ENCODE measurements at regions not wholly inside any gene's neighbourhood (a gene's known extent, or its start where the extent isn't known, plus 50 kb on each side); places are given as distances from the start of the nearest gene placed in this dataset.

DNA sequence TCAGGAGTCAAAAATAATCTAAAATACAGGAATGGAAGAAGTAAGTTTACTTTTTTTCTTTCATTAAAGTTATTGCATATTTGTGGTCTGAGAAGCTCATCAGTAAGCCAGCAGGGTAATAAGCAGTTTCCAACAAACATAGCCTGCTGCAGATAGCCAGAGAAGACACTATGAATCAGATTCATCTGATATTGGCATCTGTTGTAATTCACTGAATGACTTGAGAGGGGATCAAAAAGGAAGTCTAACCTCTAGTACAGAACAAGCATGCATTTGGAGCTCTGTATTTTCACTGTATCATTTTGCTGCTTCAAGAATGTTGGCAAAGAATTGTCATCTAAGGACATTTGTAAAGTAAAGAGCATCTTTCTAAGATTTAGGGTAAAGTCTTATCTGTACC lies 53.8 kb upstream of the UFL1 start:
- ATAC-seq (no peak), DNase-seq (no peak)
- POLR2A ChIA-PET: no interaction called here
- H3K4me3 Mint-ChIP-seq: no peak overlapping the region
- H3K27ac Mint-ChIP-seq: no peak overlapping the region
- peaks cover 0 to 8% (median 3%) of the 10 kb centered on the region in 9 donors for H3K9me3 Mint-ChIP-seq
- H3K4me1 Mint-ChIP-seq: peaks cover 0 to 19% (median 13%) of the 10 kb centered on the region in 4 donors
- no peaks in the 10 kb centered on the region for H3K27me3 Mint-ChIP-seq
- no peaks in the 10 kb centered on the region for H3K36me3 Mint-ChIP-seq

DNA sequence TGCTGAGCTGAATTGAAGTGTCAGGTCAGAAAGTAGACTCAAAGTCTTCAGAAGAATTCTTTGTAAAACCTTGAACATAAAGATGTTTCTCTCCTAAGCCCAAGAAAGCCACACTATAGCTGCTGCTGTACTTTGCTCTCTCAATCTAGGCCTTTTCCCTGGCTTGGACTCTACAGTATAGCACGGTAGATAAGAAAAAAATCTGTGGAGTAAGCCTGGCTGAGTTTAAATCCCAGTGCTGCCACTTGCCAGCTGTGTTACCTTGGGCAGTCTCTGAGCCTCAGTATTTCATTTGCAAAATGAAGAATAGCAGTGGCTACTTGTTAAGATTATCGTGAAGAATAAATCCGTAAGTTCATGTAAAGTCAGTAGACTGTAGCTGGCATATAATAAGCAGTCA lies 53.3 kb upstream of the UFL1 start:
- ATAC-seq: no peak
- Mint-ChIP-seq H3K27me3 (no peaks in the 10 kb centered on the region), H3K4me3 (no peak overlapping the region), H3K36me3 (no peaks in the 10 kb centered on the region), H3K9me3 (peaks cover 0 to 12% (median 4%) of the 10 kb centered on the region in 9 donors), H3K27ac (peak overlapping the region in 1 of 10 donors; percentile 2), H3K4me1 (peaks cover 0 to 19% (median 13%) of the 10 kb centered on the region in 4 donors)
- POLR2A ChIA-PET: no interaction called here
- DNase-seq: no peak

DNA sequence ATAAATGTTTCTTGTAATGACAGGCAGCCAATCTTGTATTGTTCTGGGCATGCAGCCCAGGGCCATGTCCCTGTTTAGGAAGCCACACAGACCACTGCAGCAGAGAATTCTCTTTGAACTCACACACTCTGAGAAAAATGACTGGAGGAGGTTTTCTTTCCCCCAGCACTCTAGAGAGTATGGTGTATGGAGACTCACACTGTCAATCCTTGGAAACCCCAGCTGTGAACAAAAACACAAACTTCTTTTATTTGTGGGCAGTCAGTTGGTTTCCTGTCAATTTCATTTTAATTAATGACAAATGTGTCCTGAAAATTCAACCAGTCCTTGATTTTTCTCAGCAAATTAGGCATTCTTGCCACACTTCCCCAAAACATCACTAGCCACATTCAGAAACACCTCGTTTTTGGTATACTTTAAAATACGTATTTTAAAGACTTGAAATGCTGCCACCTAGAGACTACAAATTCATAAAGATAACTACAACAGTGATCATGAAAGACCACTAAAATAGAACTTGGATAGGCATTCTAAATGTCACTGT lies 52.9 kb upstream of the UFL1 start:
- no peaks in the 10 kb centered on the region for H3K27me3 Mint-ChIP-seq
- peak overlapping the region in 1 of 10 donors; percentile 2 for H3K27ac Mint-ChIP-seq
- ATAC-seq: no peak
- peak overlapping the region in 2 of 10 donors; percentile 4 to 18 for H3K4me3 Mint-ChIP-seq
- peak in 2 of 10 donors; percentile 4 to 12 for DNase-seq
- peaks cover 0 to 19% (median 13%) of the 10 kb centered on the region in 4 donors for H3K4me1 Mint-ChIP-seq
- peaks cover 0 to 2% (median 0%) of the 10 kb centered on the region in 3 donors for H3K36me3 Mint-ChIP-seq
- peaks cover 0 to 16% (median 5%) of the 10 kb centered on the region in 9 donors for H3K9me3 Mint-ChIP-seq
- POLR2A ChIA-PET: no interaction called here

DNA sequence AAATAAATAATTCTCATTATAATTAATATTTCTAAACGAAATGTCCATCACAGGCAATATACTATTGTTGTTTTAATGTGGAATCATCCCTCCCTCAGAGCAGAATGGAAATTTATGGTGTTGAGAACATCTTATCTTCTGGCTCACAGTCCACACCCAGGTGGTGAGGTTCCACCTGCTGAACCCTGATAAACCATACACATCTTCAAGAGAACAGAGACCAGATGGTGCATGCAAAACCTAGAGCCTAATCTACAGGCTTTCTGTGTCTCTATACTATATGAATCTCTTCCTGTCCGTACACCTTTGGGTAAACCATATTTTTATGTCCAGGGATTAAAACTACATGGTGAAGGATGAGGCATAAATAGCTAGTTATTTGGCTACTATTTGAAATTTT lies 52.3 kb upstream of the UFL1 start:
- peaks cover 0 to 19% (median 13%) of the 10 kb centered on the region in 4 donors for H3K4me1 Mint-ChIP-seq
- peaks cover 0 to 2% (median 0%) of the 10 kb centered on the region in 3 donors for H3K36me3 Mint-ChIP-seq
- DNase-seq (no peak), ATAC-seq (no peak)
- H3K27me3 Mint-ChIP-seq: no peaks in the 10 kb centered on the region
- POLR2A ChIA-PET: no interaction called here
- peaks cover 2 to 22% (median 6%) of the 10 kb centered on the region in 9 donors for H3K9me3 Mint-ChIP-seq
- no peak overlapping the region for H3K4me3 Mint-ChIP-seq
- no peak overlapping the region for H3K27ac Mint-ChIP-seq

DNA sequence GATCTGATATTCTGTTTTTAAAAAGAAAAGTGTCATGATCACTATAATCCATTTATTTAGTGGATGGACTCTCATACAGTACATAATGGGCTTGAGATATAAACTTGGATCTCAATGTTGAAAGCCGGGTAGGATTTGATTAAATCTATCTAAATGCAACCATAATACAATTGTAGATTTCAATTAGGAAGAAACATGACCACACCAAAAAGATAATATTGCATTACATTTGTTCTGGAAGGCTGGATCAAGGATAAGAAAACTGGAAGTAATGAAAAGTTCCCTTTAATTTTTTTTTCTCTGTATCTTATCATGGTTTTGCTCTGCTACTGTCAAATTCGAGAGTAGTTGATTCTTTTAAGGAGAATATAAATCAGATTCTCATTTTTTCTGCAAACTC lies 51.3 kb upstream of the UFL1 start:
- no peak overlapping the region for H3K4me3 Mint-ChIP-seq
- H3K9me3 Mint-ChIP-seq: peaks cover 6 to 32% (median 16%) of the 10 kb centered on the region in 9 donors
- POLR2A ChIA-PET: no interaction called here
- H3K27ac Mint-ChIP-seq: no peak overlapping the region
- ATAC-seq: no peak
- H3K4me1 Mint-ChIP-seq: peaks cover 0 to 16% (median 11%) of the 10 kb centered on the region in 4 donors
- H3K27me3 Mint-ChIP-seq: peaks cover 0 to 4% (median 0%) of the 10 kb centered on the region in 5 donors
- no peak for DNase-seq
- peaks cover 0 to 6% (median 2%) of the 10 kb centered on the region in 3 donors for H3K36me3 Mint-ChIP-seq
